ENCODE measurements at regions not wholly inside any gene's neighbourhood (a gene's known extent, or its start where the extent isn't known, plus 50 kb on each side); places are given as distances from the start of the nearest gene placed in this dataset.

GRCh38 chr22:48807155-48807554, 1020.5 kb downstream of the BRD1 start:
- DNase-seq (ENCODE audit: low read depth), result no peak

- no peak for DNase-seq (ENCODE audit: low read depth)
Measured at GRCh38 chr22:48806227-48806781, 1021.4 kb downstream of the BRD1 start.

- no peak for DNase-seq (ENCODE audit: low read depth)
Measured at GRCh38 chr22:48805516-48805915, 1022.2 kb downstream of the BRD1 start.

- no peak for DNase-seq (ENCODE audit: low read depth)
Measured at GRCh38 chr22:48804811-48805301, 1022.8 kb downstream of the BRD1 start.

- no peak for DNase-seq (ENCODE audit: low read depth)
Measured at GRCh38 chr22:48803948-48804810, 1023.5 kb downstream of the BRD1 start.

- no peak for DNase-seq (ENCODE audit: low read depth)
Measured at GRCh38 chr22:48803171-48803947, 1024.3 kb downstream of the BRD1 start.

- DNase-seq (ENCODE audit: low read depth), result no peak
Measured at GRCh38 chr22:48802576-48802975, 1025.1 kb downstream of the BRD1 start.

GRCh38 chr22:48800886-48801607, 1026.6 kb downstream of the BRD1 start:
- DNase-seq (ENCODE audit: low read depth), result no peak

- DNase-seq (ENCODE audit: low read depth), result no peak
Measured at GRCh38 chr22:48800036-48800885, 1027.4 kb downstream of the BRD1 start.

- no peak for DNase-seq (ENCODE audit: low read depth)
Measured at GRCh38 chr22:48799227-48799970, 1028.3 kb downstream of the BRD1 start.

- no peak for DNase-seq (ENCODE audit: low read depth)
Measured at GRCh38 chr22:48798281-48799226, 1029.1 kb downstream of the BRD1 start.

GRCh38 chr22:48797731-48798130, 1029.9 kb downstream of the BRD1 start:
- DNase-seq (ENCODE audit: low read depth), result no peak

- DNase-seq (ENCODE audit: low read depth), result no peak
Measured at GRCh38 chr22:48796310-48797015, 1031.2 kb downstream of the BRD1 start.

- DNase-seq (ENCODE audit: low read depth), result no peak
Measured at GRCh38 chr22:48795664-48796063, 1032.0 kb downstream of the BRD1 start.

- DNase-seq (ENCODE audit: low read depth), result no peak
Measured at GRCh38 chr22:48794906-48795305, 1032.8 kb downstream of the BRD1 start.

- no peak for DNase-seq (ENCODE audit: low read depth)
Measured at GRCh38 chr22:48793949-48794348, 1033.7 kb downstream of the BRD1 start.

- no peak for DNase-seq (ENCODE audit: low read depth)
Measured at GRCh38 chr22:48786679-48786996, 1041.0 kb downstream of the BRD1 start.

GRCh38 chr22:48785792-48786678, 1041.6 kb downstream of the BRD1 start:
- DNase-seq (ENCODE audit: low read depth), result no peak

Measured in stimulated activated CD8-positive, alpha-beta memory T cell treated with anti-CD3 and anti-CD28 coated beads, Interleukin-12 subunit alpha, Interleukin-12 subunit beta, amount 100 ng/mL, for 4 hours (primary cell).